Panc1 (cell line): ENCODE measurements at regions not wholly inside any gene's neighbourhood (a gene's known extent, or its start where the extent isn't known, plus 50 kb on each side); places are given as distances from the start of the nearest gene placed in this dataset.

Source experiments
- ATAC-seq: fragments of 200-7000 bp; cut with Tn5 transposase; 2 replicates; pipeline ENCODE4 v1.9.1; 2020; ENCODE audit warnings: mild to moderate bottlenecking, moderate library complexity
- BruUV-seq: library from RNA; stranded (reverse); fragments of 400-500 nt; replicated peaks from 2 replicates; lab custom pipeline; 2021; lab: Mats Ljungman, UMichigan
- CTCF ChIA-PET: fragments of 300-600 bp; sonication (Branson Sonifier 250); formaldehyde crosslinking; loops from one replicate; lab custom pipeline; 2022; ENCODE audit warnings: antibody characterized with exemption; lab: Charles Lee
- POLR2A ChIA-PET: fragments of 300-600 bp; sonication (Branson Sonifier 250); formaldehyde crosslinking; loops from one replicate; lab custom pipeline; 2022; ENCODE audit warnings: antibody characterized with exemption; lab: Charles Lee
- DNase-seq: peaks from one replicate; pipeline ENCODE4 v3.0.0-alpha.2; 2010; ENCODE audit warnings: low read depth, low spot score
- H3K27ac ChIP-seq: 2 replicates; pipeline ENCODE4 v1.5.1; 2011; ENCODE audit warnings: mild to moderate bottlenecking, low read length, inconsistent platforms
- H3K27me3 ChIP-seq: fragments of 200-500 bp; sonication (Bioruptor generic); 2 replicates; pipeline ENCODE4 v1.6.0; 2014; ENCODE audit warnings: low read length, inconsistent platforms; ENCODE audit not compliant: control insufficient read depth, insufficient read depth
- H3K36me3 ChIP-seq: fragments of 200-500 bp; sonication (Bioruptor generic); 2 replicates; pipeline ENCODE4 v1.5.1; 2014; ENCODE audit warnings: inconsistent platforms, mild to moderate bottlenecking, low read length, moderate library complexity; ENCODE audit not compliant: control insufficient read depth, insufficient read depth
- H3K4me1 ChIP-seq: 2 replicates; pipeline ENCODE4 v1.5.1; 2011; ENCODE audit warnings: inconsistent platforms, mild to moderate bottlenecking, low read length, moderate library complexity; ENCODE audit not compliant: control insufficient read depth, insufficient read depth
- H3K4me3 ChIP-seq, 2 experiments: 2 replicates each; pipeline ENCODE4 v1.5.1; 2011 to 2012; ENCODE audit warnings: low read depth in 2 of 2, low read length in 2 of 2, mild to moderate bottlenecking in 2 of 2, inconsistent platforms in 1 of 2, moderate library complexity in 1 of 2
- H3K9me3 ChIP-seq: fragments of 200-500 bp; sonication (Bioruptor generic); 2 replicates; pipeline ENCODE4 v1.5.1; 2014; ENCODE audit warnings: low read depth, mild to moderate bottlenecking, inconsistent platforms, low read length, moderate library complexity; ENCODE audit not compliant: control insufficient read depth, insufficient read depth
- POLR2AphosphoS5 ChIP-seq: IDR thresholded peaks from 2 replicates; pipeline ENCODE4 v1.6.1; 2012; ENCODE audit warnings: mild to moderate bottlenecking, low read depth, low read length, moderate library complexity
- SIN3A ChIP-seq: IDR thresholded peaks from 2 replicates; pipeline ENCODE4 v1.6.1; 2012; ENCODE audit warnings: low read depth, mild to moderate bottlenecking, low read length, moderate library complexity, borderline replicate concordance; ENCODE audit not compliant: insufficient read depth
- TCF7L2 ChIP-seq: IDR thresholded peaks from 2 replicates; pipeline ENCODE4 v1.6.1; 2011; ENCODE audit warnings: mild to moderate bottlenecking, low read depth, low read length, inconsistent platforms
- in situ Hi-C: cut with HindIII; loops from 2 replicates; pipeline ENCODE4 v1.10.0; 2016; ENCODE audit warnings: low sequenced_read_pairs, low pct_unique_long_range_greater_than_20kb
- intact Hi-C: fragments of 100-400 bp; cut with micrococcal nuclease; formaldehyde crosslinking; loops from one replicate; pipeline ENCODE4 v1.10.0; 2022; ENCODE audit not compliant: unreplicated experiment
- TF ChIP-seq, protein P1 (sequence below): fragments of 450-650 bp; IDR thresholded peaks from 2 replicates; pipeline ENCODE4 v1.5.1; 2017; ENCODE audit warnings: mild to moderate bottlenecking
- TF ChIP-seq, protein P2 (sequence below), 2 experiments: IDR thresholded peaks; 2 replicates each; pipeline ENCODE4 v1.6.1; 2011 to 2012; ENCODE audit warnings: low read depth in 2 of 2, control low read depth in 1 of 2, low read length in 1 of 2, mild to moderate bottlenecking in 1 of 2, moderate library complexity in 1 of 2; ENCODE audit not compliant: insufficient read depth in 1 of 2

DNA sequence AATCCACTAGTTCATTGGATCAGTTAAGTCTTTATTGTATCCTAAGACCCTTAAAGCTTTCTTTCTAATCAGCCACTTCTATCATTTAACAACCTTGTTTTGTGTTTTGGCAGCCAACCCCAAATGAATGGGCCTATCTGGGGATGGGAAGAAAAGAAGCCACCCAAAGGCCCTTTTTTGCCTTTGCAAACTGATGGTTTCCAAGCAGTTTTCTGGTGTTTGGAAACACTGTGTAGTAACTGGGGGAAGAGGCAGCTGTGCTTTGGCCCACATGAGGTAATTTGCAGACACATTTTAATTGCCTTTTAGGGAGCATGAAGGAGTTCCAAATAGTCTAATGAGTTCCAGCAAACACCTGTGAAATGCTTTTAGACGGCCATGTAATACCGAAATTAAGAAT lies 1751.3 kb upstream of the WWC1 start:
- intact Hi-C loops, result no loop called here
- Histone ChIP-seq H3K9me3 (peaks cover 2% of the 10 kb centered on the region; the same call in 1 of the 2 replicates), H3K36me3 (no peaks in the 10 kb centered on the region), H3K4me3 (no peak overlapping the region), H3K27me3 (no peaks in the 10 kb centered on the region), H3K27ac (no peak overlapping the region), H3K4me1 (no peaks in the 10 kb centered on the region)
- ATAC-seq, result no peak
- in situ Hi-C loops, result no loop called here
- TF ChIP-seq, protein P1, sequence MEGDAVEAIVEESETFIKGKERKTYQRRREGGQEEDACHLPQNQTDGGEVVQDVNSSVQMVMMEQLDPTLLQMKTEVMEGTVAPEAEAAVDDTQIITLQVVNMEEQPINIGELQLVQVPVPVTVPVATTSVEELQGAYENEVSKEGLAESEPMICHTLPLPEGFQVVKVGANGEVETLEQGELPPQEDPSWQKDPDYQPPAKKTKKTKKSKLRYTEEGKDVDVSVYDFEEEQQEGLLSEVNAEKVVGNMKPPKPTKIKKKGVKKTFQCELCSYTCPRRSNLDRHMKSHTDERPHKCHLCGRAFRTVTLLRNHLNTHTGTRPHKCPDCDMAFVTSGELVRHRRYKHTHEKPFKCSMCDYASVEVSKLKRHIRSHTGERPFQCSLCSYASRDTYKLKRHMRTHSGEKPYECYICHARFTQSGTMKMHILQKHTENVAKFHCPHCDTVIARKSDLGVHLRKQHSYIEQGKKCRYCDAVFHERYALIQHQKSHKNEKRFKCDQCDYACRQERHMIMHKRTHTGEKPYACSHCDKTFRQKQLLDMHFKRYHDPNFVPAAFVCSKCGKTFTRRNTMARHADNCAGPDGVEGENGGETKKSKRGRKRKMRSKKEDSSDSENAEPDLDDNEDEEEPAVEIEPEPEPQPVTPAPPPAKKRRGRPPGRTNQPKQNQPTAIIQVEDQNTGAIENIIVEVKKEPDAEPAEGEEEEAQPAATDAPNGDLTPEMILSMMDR, result no peak
- TF ChIP-seq, protein P2, sequence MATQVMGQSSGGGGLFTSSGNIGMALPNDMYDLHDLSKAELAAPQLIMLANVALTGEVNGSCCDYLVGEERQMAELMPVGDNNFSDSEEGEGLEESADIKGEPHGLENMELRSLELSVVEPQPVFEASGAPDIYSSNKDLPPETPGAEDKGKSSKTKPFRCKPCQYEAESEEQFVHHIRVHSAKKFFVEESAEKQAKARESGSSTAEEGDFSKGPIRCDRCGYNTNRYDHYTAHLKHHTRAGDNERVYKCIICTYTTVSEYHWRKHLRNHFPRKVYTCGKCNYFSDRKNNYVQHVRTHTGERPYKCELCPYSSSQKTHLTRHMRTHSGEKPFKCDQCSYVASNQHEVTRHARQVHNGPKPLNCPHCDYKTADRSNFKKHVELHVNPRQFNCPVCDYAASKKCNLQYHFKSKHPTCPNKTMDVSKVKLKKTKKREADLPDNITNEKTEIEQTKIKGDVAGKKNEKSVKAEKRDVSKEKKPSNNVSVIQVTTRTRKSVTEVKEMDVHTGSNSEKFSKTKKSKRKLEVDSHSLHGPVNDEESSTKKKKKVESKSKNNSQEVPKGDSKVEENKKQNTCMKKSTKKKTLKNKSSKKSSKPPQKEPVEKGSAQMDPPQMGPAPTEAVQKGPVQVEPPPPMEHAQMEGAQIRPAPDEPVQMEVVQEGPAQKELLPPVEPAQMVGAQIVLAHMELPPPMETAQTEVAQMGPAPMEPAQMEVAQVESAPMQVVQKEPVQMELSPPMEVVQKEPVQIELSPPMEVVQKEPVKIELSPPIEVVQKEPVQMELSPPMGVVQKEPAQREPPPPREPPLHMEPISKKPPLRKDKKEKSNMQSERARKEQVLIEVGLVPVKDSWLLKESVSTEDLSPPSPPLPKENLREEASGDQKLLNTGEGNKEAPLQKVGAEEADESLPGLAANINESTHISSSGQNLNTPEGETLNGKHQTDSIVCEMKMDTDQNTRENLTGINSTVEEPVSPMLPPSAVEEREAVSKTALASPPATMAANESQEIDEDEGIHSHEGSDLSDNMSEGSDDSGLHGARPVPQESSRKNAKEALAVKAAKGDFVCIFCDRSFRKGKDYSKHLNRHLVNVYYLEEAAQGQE (IDR thresholded peaks at IDR 0.05; ENCODE audit: insufficient read depth in 1 of 2, low read depth in 2 of 2, low read length in 1 of 2), result no peak
- no peak for TF ChIP-seq TCF7L2
- no peak for TF ChIP-seq SIN3A
- no peak for TF ChIP-seq POLR2AphosphoS5
- no peak for DNase-seq
- ChIA-PET POLR2A (no interaction called here), CTCF (no interaction called here)
- no TSS peak for BruUV-seq

DNA sequence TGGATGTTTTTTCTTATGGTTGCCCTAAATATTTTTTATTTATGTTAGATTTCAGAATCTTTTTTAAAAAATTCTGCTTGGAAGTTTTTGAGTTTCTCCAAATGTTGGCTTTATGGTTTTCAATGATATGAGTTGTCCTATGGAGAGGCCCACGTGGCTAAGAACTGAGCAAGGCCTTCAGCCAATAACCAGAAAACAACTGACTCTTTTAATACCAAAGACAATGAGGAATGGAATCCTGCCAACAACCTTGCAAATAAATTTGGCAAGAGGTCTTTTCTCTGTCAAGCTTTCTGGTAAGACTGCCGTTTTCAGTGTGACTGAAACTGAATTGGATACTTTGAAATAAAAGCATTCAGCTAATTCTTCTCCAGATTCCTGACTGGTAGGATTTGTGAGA lies 1740.1 kb upstream of the WWC1 start:
- BruUV-seq, result no TSS peak
- H3K4me3 ChIP-seq, result no peak overlapping the region
- no peak for TF ChIP-seq POLR2AphosphoS5
- no peak for TF ChIP-seq TCF7L2
- TF ChIP-seq SIN3A, result no peak
- TF ChIP-seq, protein P2 (IDR thresholded peaks at IDR 0.05; ENCODE audit: insufficient read depth in 1 of 2, low read depth in 2 of 2, low read length in 1 of 2), result no peak
- TF ChIP-seq, protein P1, result no peak
- ChIA-PET CTCF (no interaction called here), POLR2A (no interaction called here)
- DNase-seq (no peak), ATAC-seq (no peak)
- in situ Hi-C loops (no loop called here), intact Hi-C loops (no loop called here)
- no peaks in the 10 kb centered on the region for H3K9me3 ChIP-seq
- H3K36me3 ChIP-seq, result no peaks in the 10 kb centered on the region
- H3K4me1 ChIP-seq, result no peaks in the 10 kb centered on the region
- H3K27ac ChIP-seq, result no peak overlapping the region
- H3K27me3 ChIP-seq, result no peaks in the 10 kb centered on the region
